Amniotic stem cell (primary cell): ENCODE measurements at regions not wholly inside any gene's neighbourhood (a gene's known extent, or its start where the extent isn't known, plus 50 kb on each side); places are given as distances from the start of the nearest gene placed in this dataset.
"Not testable (repeated sequence)": the region's sequence is repeated elsewhere in the genome, so short reads cannot be mapped to it uniquely, and the experiment has no call there.

Source experiments
- DNase-seq: peaks from one replicate; lab custom pipeline; 2025; lab: John Stamatoyannopoulos, UW

DNA sequence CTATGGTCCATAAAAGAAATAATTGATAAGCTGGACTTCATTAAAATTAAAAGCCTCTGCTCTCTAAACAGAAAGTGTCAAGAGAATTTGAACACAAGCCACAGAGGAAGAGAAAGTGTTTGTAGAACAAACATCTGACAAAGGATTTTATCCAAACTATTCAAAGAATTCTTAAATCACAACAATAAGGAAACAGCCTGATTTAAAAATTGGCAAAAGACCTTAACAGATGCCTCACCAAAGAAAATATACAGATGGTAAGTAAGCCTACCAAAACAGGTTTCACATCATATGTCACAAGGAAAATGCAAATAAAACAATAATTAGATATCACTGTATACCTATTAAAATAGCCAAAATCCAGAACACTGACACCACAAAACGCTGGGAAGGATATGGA, 612.0 kb downstream of the TTLL7 start:
- DNase-seq: not testable (repeated sequence)

GRCh38 chr1:83383107-83383506, 615.8 kb downstream of the TTLL7 start:
- DNase-seq: not testable (repeated sequence)

- DNase-seq: not testable (repeated sequence)
Measured at GRCh38 chr1:83373018-83373417, 625.9 kb downstream of the TTLL7 start.

DNA sequence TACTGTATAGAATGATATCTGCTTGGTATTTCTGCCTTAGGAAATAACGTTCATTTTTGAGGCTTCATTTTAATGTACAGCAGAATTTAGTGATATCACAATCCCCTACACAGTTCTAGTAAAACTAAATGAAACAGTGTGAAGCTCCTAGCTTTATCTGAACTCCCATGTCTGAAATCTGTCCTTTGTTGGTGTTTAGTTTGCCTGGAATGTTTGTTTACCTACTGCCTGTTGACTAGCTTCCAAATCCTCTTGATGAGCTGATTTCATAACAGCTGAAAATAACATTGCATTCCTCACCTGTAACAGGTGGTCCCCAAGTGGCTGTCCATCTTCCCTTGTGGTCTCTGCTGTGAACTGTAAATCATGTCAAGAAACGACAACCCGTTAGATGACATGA, 629.1 kb downstream of the TTLL7 start:
- DNase-seq: not testable (repeated sequence)

DNA sequence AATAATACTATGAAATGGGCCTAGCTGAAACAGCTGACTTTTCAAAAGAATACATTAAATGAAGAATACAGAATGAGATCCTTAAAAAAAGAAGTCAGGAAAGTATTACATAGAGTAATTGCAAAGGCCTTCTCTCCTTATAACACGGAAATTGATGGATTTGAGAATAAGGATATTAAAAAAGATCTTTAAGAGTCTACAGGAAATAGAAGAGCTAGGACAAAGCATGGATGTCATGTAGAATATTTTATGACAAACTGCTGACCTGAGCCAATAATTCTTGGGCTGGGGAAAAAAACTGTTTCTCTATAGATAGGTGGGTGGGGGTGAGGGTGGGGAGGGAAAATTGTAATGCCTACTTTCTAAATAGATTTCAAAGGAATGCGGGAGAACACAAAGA, 633.6 kb downstream of the TTLL7 start:
- DNase-seq: not testable (repeated sequence)

- not testable (repeated sequence) for DNase-seq
Measured at GRCh38 chr1:83345375-83345774, 653.6 kb downstream of the TTLL7 start.

GRCh38 chr1:83343767-83344166, 655.2 kb downstream of the TTLL7 start:
- not testable (repeated sequence) for DNase-seq

DNA sequence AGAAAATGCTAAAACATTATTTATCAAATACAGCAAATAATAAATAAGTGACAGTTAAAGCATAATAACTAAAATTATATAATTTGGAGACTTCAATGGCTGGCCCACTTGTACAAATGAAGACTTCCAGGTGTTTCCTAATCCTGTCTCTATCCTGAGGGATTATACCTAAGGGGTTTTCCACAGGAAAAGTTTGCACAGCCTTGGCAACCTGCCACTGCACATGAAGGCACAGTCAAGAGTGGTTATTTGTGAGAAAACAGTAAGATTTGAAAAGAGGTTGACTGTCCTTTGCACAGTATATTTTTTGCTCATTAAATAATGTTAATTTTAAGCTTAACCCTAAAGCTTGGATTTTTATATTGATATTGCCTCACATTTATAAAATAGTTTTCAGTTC, 655.9 kb downstream of the TTLL7 start:
- DNase-seq: not testable (repeated sequence)

DNA sequence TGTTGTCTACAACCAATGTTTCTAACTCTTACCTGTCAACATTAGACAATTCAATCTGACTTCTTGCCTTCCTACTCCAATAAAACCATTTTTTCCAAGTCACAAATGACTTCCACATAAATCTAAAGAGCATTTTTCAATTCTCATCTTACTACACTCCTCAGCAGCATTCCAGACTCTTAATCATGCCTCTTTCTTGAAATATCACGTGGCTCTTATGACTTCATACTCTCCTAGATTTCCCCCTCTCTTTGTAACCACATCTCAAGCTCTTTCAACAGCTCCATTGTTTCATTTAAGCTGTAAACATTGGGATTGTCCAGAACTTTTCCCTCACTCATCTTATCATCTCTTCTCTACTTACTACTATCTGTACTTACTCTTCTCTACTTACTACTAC, 666.6 kb downstream of the TTLL7 start:
- not testable (repeated sequence) for DNase-seq

GRCh38 chr1:83318366-83318765, 680.6 kb downstream of the TTLL7 start:
- DNase-seq: no peak

GRCh38 chr1:83315446-83315845, 683.5 kb downstream of the TTLL7 start:
- not testable (repeated sequence) for DNase-seq

- DNase-seq: not testable (repeated sequence)
Measured at GRCh38 chr1:83310161-83310560, 688.8 kb downstream of the TTLL7 start.

DNA sequence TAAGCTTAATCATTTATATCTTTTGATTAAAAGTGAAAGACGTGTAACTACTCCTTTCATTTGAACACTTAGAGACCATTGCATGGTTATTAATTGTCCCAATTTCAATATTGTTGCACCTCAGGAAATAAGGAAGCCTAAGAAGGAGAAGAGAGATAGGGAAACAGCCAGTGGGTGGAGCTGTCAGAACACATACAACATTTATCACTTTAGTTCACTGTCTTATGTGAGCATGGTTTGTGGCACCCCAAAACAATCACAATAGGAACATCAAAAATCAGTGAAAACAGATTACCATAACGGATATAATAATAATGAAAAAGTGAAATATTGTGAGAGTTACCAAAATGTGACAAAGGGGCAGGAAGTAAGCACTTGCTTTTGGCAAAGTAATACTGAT, 689.9 kb downstream of the TTLL7 start:
- DNase-seq: not testable (repeated sequence)

- not testable (repeated sequence) for DNase-seq
Measured at GRCh38 chr1:83306811-83307210, 692.1 kb downstream of the TTLL7 start.

- DNase-seq: not testable (repeated sequence)
Measured at GRCh38 chr1:83295594-83295993, 703.3 kb downstream of the TTLL7 start.

- not testable (repeated sequence) for DNase-seq
Measured at GRCh38 chr1:83287391-83287790, 711.5 kb downstream of the TTLL7 start.

DNA sequence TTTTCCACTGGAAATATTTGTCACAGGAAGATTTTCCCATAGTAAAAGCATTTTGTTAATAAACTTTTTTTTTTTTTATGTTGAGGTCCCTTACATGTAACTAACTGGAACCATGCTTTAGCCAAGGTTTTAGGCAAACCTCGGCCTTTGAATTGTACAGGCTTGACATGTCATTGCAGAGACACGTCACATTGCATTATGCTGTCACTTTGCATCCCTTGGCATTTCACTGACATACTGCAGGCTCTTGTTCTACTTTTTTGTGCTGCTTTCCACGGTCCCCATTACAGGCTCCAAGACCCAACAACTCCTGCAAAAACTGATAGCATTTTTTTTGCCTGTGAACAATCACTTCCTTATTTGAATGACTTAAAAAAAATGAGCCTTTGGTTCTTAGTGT, 724.3 kb downstream of the TTLL7 start:
- DNase-seq: not testable (repeated sequence)

DNA sequence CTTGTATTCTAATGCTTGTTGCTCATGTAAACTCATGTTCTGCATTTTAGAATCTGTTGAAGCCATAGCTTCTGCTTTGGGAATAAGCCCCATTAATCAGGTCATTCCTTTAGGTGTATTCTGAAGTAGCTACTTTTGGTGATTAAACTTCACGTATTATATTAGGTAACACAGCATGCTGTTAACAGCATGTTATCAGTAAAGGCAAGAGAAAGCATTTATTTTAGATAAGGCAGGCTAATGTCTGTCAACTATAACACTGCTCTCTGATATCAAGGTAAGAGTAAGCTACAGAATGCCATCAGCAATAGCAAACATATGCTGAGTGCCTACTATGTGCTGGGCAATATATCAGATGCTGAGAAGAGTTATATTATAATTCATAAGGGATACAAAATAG, 726.4 kb downstream of the TTLL7 start:
- DNase-seq: not testable (repeated sequence)

DNA sequence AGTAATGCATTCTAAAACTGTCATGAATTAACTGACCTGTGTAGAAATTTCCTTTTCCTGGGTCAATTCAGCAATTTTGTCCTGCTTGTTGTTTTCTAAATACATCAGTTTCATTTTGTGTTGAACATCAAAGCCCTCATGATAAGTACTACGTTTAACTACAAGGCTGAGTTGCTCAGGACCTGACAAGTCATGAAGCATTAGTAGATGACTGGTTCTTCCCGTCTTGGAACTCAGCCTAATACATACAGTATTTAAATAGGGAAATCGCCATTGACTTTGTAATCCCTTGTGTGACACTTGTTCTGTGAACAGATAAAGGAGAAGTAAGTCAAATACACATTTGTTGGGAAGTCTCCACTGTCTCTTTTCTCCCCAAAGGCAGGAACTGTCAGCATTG, 727.1 kb downstream of the TTLL7 start:
- not testable (repeated sequence) for DNase-seq

DNA sequence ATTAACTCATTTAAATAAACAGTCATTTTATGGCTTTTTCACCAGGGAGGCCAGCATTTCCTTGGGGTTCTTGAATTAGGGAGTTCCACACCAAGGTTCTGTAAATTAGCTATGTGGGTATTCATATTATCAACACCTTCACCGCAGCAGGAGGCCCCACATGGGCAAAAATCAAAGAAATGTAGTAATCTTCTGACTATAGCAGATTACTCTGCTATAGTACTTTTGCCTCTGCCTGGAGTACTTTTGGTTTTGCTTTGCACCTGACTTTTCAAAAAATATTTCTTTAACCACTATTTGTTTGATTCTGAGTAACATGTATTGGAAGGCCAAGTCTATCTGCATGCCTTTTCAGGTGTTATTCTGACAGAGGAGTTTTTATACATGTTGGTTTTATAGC, 728.1 kb downstream of the TTLL7 start:
- DNase-seq: not testable (repeated sequence)

DNA sequence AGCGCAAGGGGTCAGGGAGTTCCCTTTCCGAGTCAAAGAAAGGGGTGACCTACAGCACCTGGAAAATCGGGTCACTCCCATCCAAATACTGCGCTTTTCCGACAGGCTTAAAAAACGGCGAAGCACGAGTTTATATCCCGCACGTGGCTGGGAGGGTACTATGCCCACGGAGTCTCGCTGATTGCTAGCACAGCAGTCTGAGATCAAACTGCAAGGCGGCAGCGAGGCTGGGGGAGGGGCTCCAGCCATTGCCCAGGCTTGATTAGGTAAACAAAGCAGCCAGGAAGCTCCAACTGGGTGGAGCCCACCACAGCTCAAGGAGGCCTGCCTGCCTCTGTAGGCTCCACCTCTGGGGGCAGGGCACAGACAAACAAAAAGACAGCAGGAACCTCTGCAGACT, 735.1 kb downstream of the TTLL7 start:
- not testable (repeated sequence) for DNase-seq

DNA sequence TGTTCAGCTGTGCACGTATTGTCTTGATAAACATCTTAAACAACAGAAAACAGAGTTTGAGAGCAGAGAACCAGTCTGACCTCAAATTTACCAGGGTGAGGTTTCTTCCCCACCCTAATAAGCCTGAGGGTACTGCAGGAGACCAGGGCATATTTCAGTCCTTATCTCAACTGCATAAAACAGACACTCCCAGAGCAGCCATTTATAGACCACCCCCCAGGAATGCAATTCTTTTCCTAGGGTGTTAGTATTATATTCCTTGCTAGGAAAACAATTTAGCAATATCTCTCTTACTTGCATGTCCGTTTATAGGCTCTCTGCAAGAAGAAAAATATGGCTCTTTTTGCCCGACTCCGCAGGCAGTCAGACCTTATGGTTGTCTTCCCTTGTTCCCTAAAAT, 747.2 kb downstream of the TTLL7 start:
- not testable (repeated sequence) for DNase-seq

DNA sequence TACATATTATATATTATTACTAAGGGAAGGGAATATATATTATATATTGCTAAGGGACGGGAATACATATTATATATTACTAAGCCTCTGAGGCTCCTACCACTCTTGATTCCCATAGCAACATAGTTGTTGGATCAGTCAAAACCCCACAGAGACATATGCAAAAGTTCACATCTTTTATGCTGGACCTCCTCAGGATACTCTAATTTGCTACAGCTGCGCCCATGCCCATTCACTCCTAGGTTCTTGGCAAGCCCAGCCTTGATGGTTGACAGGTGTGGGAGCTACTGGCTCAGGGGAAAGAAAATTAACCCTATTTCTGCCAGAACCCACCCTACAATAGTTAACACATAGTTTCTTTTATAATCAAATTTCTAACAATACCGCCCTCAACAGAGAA, 752.2 kb downstream of the TTLL7 start:
- DNase-seq: not testable (repeated sequence)

- DNase-seq: not testable (repeated sequence)
Measured at GRCh38 chr1:83244832-83245231, 754.1 kb downstream of the TTLL7 start.

- not testable (repeated sequence) for DNase-seq
Measured at GRCh38 chr1:83239568-83239967, 759.4 kb downstream of the TTLL7 start.
